H1 (cell line): ENCODE measurements at regions not wholly inside any gene's neighbourhood (a gene's known extent, or its start where the extent isn't known, plus 50 kb on each side); places are given as distances from the start of the nearest gene placed in this dataset.

ENCODE experiments used
- CTCF ChIA-PET: fragments of 300-600 bp; sonication (Branson Sonifier 250); formaldehyde crosslinking; loops from one replicate; lab custom pipeline; 2021; ENCODE audit not compliant: partially characterized antibody; lab: Charles Lee
- POLR2A ChIA-PET: fragments of 300-600 bp; sonication (Branson Sonifier 250); formaldehyde crosslinking; loops from one replicate; lab custom pipeline; 2021; ENCODE audit warnings: inconsistent platforms; ENCODE audit not compliant: partially characterized antibody; lab: Charles Lee
- DNase-seq, 2 experiments: peaks; one replicate each; pipeline versions ENCODE4 v3.0.0 to v3.0.0-alpha.2; 2010 to 2022; ENCODE audit warnings: low spot score in 2 of 2, low read depth in 1 of 2, mixed read lengths in 1 of 2
- FAIRE-seq: peaks from 2 replicates; lab custom pipeline; 2011; peaks lifted over from hg19 to GRCh38; lab: Jason Lieb, UNC
- H2AFZ ChIP-seq: 2 replicates; pipeline ENCODE4 v1.8.1; 2012; ENCODE audit warnings: low read length, inconsistent platforms
- H2AK5ac ChIP-seq: 2 replicates; pipeline ENCODE4 v1.6.1; 2013; ENCODE audit warnings: low read depth, low read length
- H2BK120ac ChIP-seq: replicated peaks from 2 replicates; pipeline ENCODE3; 2013; ENCODE audit warnings: low read depth, low read length, inconsistent platforms
- H2BK12ac ChIP-seq: 2 replicates; pipeline ENCODE4 v1.6.1; 2013; ENCODE audit warnings: low read depth, low read length
- H2BK15ac ChIP-seq: 2 replicates; pipeline ENCODE4 v1.6.1; 2013; ENCODE audit warnings: low read length
- H2BK20ac ChIP-seq: 2 replicates; pipeline ENCODE4 v1.6.1; 2013; ENCODE audit warnings: low read length
- H2BK5ac ChIP-seq: 2 replicates; pipeline ENCODE4 v1.6.1; 2013; ENCODE audit warnings: low read depth, low read length
- H3K14ac ChIP-seq: 2 replicates; pipeline ENCODE4 v1.6.1; 2013; ENCODE audit warnings: inconsistent platforms; ENCODE audit not compliant: insufficient read length
- H3K18ac ChIP-seq: 2 replicates; pipeline ENCODE4 v1.6.1; 2013; ENCODE audit warnings: low read length; ENCODE audit errors: extremely low read depth
- H3K23ac ChIP-seq: 2 replicates; pipeline ENCODE4 v1.6.1; 2013; ENCODE audit warnings: inconsistent platforms; ENCODE audit not compliant: insufficient read length
- H3K23me2 ChIP-seq: 2 replicates; pipeline ENCODE4 v1.6.1; 2013; ENCODE audit warnings: low read depth, low read length
- H3K27ac ChIP-seq: 2 replicates; pipeline ENCODE4 v1.6.1; 2011; ENCODE audit warnings: low read depth, low read length, inconsistent platforms
- H3K27me3 ChIP-seq, 4 experiments: replicated peaks in 1 of 4; 1 replicate in 1 of 4; 2 replicates in 3 of 4; pipeline versions ENCODE4 v1.6.1 to v1.8.1; 2011 to 2013; ENCODE audit warnings: low read length in 3 of 4, mild to moderate bottlenecking in 3 of 4, inconsistent platforms in 2 of 4, mixed read lengths in 2 of 4, moderate library complexity in 1 of 4; ENCODE audit not compliant: control insufficient read depth in 3 of 4, insufficient read depth in 3 of 4; ENCODE audit errors: extremely low read depth in 1 of 4
- H3K36me3 ChIP-seq, 4 experiments: 2 replicates each; pipeline versions ENCODE4 v1.6.1 to v1.8.1; 2011 to 2013; ENCODE audit warnings: mild to moderate bottlenecking in 4 of 4, low read length in 3 of 4, moderate library complexity in 2 of 4, control low read depth in 1 of 4, inconsistent platforms in 1 of 4; ENCODE audit not compliant: insufficient read depth in 4 of 4, control insufficient read depth in 2 of 4
- H3K4ac ChIP-seq: replicated peaks from 2 replicates; pipeline ENCODE3; 2013; ENCODE audit warnings: low read length, low read depth, mixed read lengths, inconsistent platforms; ENCODE audit not compliant: insufficient read length
- H3K4me1 ChIP-seq, 4 experiments: replicated peaks in 1 of 4; 1 replicate in 1 of 4; 2 replicates in 3 of 4; pipeline versions ENCODE4 v1.6.1 to v1.8.1; 2011 to 2013; ENCODE audit warnings: low read length in 3 of 4, inconsistent platforms in 2 of 4, mixed read lengths in 1 of 4; ENCODE audit not compliant: insufficient read depth in 4 of 4, control insufficient read depth in 3 of 4
- H3K4me2 ChIP-seq, 2 experiments: 2 replicates each; pipeline versions ENCODE4 v1.6.1 to v1.8.1; 2011 to 2013; ENCODE audit warnings: low read depth in 2 of 2, low read length in 2 of 2, control low read depth in 1 of 2, inconsistent platforms in 1 of 2, mild to moderate bottlenecking in 1 of 2; ENCODE audit not compliant: insufficient read depth in 1 of 2
- H3K4me3 ChIP-seq, 4 experiments: fragments of 200-600, 300-600 bp in 1 of 4; sonication (generic), shearing (Covaris generic), sonication (Bioruptor Twin) in 1 of 4; 2 replicates each; pipeline versions ENCODE4 v1.5.1 to v1.8.1; 2011 to 2016; ENCODE audit warnings: low read length in 4 of 4, low read depth in 3 of 4, control low read depth in 2 of 4, inconsistent platforms in 2 of 4, mild to moderate bottlenecking in 2 of 4, mixed read lengths in 1 of 4, moderate library complexity in 1 of 4; ENCODE audit not compliant: insufficient read depth in 2 of 4; ENCODE audit errors: extremely low read depth in 1 of 4
- H3K56ac ChIP-seq: replicated peaks from 2 replicates; pipeline ENCODE3; 2013; ENCODE audit warnings: low read depth, mild to moderate bottlenecking, mixed read lengths, low read length, inconsistent platforms; ENCODE audit not compliant: insufficient read length
- H3K79me1 ChIP-seq: 2 replicates; pipeline ENCODE4 v1.6.1; 2013; ENCODE audit warnings: low read depth, low read length, control low read depth
- H3K79me2 ChIP-seq, 2 experiments: 2 replicates each; pipeline versions ENCODE4 v1.6.1 to v1.8.1; 2012 to 2013; ENCODE audit warnings: low read length in 2 of 2, mild to moderate bottlenecking in 2 of 2, inconsistent platforms in 1 of 2; ENCODE audit not compliant: insufficient read depth in 2 of 2, control insufficient read depth in 1 of 2
- H3K9ac ChIP-seq, 4 experiments: replicated peaks in 1 of 4; 1 replicate in 1 of 4; 2 replicates in 3 of 4; pipeline versions ENCODE4 v1.6.1 to v1.8.1; 2011 to 2013; ENCODE audit warnings: low read depth in 3 of 4, low read length in 3 of 4, control low read depth in 2 of 4, mild to moderate bottlenecking in 2 of 4, moderate library complexity in 2 of 4, inconsistent platforms in 1 of 4; ENCODE audit errors: extremely low read depth in 1 of 4
- H3K9me3 ChIP-seq, 2 experiments: 2 replicates each; pipeline versions ENCODE4 v1.6.1 to v1.8.1; 2012 to 2013; ENCODE audit warnings: mild to moderate bottlenecking in 2 of 2, moderate library complexity in 2 of 2, control low read depth in 1 of 2, inconsistent platforms in 1 of 2, low read depth in 1 of 2, low read length in 1 of 2, mixed read lengths in 1 of 2; ENCODE audit not compliant: insufficient read depth in 2 of 2
- H4K20me1 ChIP-seq, 2 experiments: replicated peaks in 1 of 2; 2 replicates each; pipeline versions ENCODE3 to v1.8.1; 2011 to 2013; ENCODE audit warnings: inconsistent platforms in 2 of 2, low read length in 2 of 2, mild to moderate bottlenecking in 1 of 2; ENCODE audit not compliant: insufficient read depth in 2 of 2, control insufficient read depth in 1 of 2
- H4K5ac ChIP-seq: 2 replicates; pipeline ENCODE4 v1.6.1; 2013; ENCODE audit warnings: low read length, low read depth, mixed read lengths, inconsistent platforms; ENCODE audit not compliant: insufficient read length
- H4K8ac ChIP-seq: 2 replicates; pipeline ENCODE4 v1.8.0; 2013; ENCODE audit warnings: mild to moderate bottlenecking, moderate library complexity, low read length, inconsistent platforms; ENCODE audit not compliant: insufficient read depth; ENCODE audit errors: extremely low read depth
- H4K91ac ChIP-seq: replicated peaks from 2 replicates; pipeline ENCODE3; 2013; ENCODE audit warnings: low read length, mixed read lengths, inconsistent platforms; ENCODE audit not compliant: insufficient read length
- ASH2L ChIP-seq: fragments of 200-600, 300-600 bp; sonication (generic); IDR thresholded peaks from one replicate; pipeline ENCODE4 v1.7.1; 2017; ENCODE audit warnings: low read length
- BCL11A ChIP-seq, 2 experiments: IDR thresholded peaks; one replicate each; pipeline ENCODE4 v1.6.1; 2011; ENCODE audit warnings: low read depth in 2 of 2, low read length in 2 of 2, mild to moderate bottlenecking in 2 of 2
- CBX8 ChIP-seq: fragments of 300-800, 300-1000 bp; sonication (generic); IDR thresholded peaks from 2 replicates; pipeline ENCODE4 v1.7.1; 2016; ENCODE audit warnings: low read depth, low read length, borderline replicate concordance
- CHD1 ChIP-seq: IDR thresholded peaks from 2 replicates; pipeline ENCODE4 v1.6.1; 2012; ENCODE audit warnings: low read depth, low read length, improper control_type of control experiment
- HDAC2 ChIP-seq, 2 experiments: fragments of 300-600 bp in 1 of 2; sonication (generic) in 1 of 2; IDR thresholded peaks; 2 replicates each; pipeline ENCODE4 v1.6.1; 2011 to 2012; ENCODE audit warnings: low read depth in 2 of 2, low read length in 2 of 2, mild to moderate bottlenecking in 2 of 2, moderate library complexity in 2 of 2, borderline replicate concordance in 1 of 2, inconsistent platforms in 1 of 2
- JUND ChIP-seq: IDR thresholded peaks from 2 replicates; pipeline ENCODE4 v1.6.1; 2011; ENCODE audit warnings: mild to moderate bottlenecking, improper control_type of control experiment, low read length
- NRF1 ChIP-seq: IDR thresholded peaks from 2 replicates; pipeline ENCODE4 v1.6.1; 2011; ENCODE audit warnings: mild to moderate bottlenecking, low read depth, low read length, improper control_type of control experiment
- POLR2A ChIP-seq, 2 experiments: IDR thresholded peaks; 1 replicate in 1 of 2; 2 replicates in 1 of 2; pipeline ENCODE4 v1.6.1; 2011; ENCODE audit warnings: low read depth in 2 of 2, low read length in 2 of 2, mild to moderate bottlenecking in 2 of 2; ENCODE audit errors: control extremely low read depth in 1 of 2
- RNF2 ChIP-seq: fragments of 200-900, 300-1000 bp; sonication (generic); IDR thresholded peaks from 2 replicates; pipeline ENCODE4 v1.7.1; 2016; ENCODE audit warnings: borderline replicate concordance, low read depth, mild to moderate bottlenecking, antibody characterized with exemption, low read length; ENCODE audit not compliant: poor library complexity, severe bottlenecking; ENCODE audit errors: missing control alignments
- RXRA ChIP-seq: IDR thresholded peaks from 2 replicates; pipeline ENCODE4 v1.6.1; 2011; ENCODE audit warnings: low read depth, mild to moderate bottlenecking, low read length, moderate library complexity; ENCODE audit not compliant: insufficient read depth
- TAF1 ChIP-seq: IDR thresholded peaks from 2 replicates; pipeline ENCODE4 v1.6.1; 2011; ENCODE audit warnings: mild to moderate bottlenecking, low read depth, low read length
- TCF12 ChIP-seq: IDR thresholded peaks from 2 replicates; pipeline ENCODE4 v1.6.1; 2011; ENCODE audit warnings: low read depth, mild to moderate bottlenecking, low read length
- USF2 ChIP-seq: IDR thresholded peaks from 2 replicates; pipeline ENCODE4 v1.6.1; 2011; ENCODE audit warnings: low read length, improper control_type of control experiment
- WGBS, 2 experiments: shearing (Covaris generic) in 1 of 2; methylation state at CpG; one replicate each; pipeline versions ENCODE4 v1.1.6 to v1.1.7; 2013 to 2015; ENCODE audit warnings: low lambda C conversion rate in 2 of 2, mixed read lengths in 2 of 2, inconsistent platforms in 1 of 2, low coverage in 1 of 2, missing lambda C conversion rate in 1 of 2; ENCODE audit not compliant: insufficient replicate concordance in 2 of 2, insufficient coverage in 1 of 2, insufficient read length in 1 of 2; ENCODE audit errors: extremely low coverage in 1 of 2, missing lambda C conversion rate in 1 of 2; 5-methylcytosine and 5-hydroxymethylcytosine counted together

- no peak overlapping the region for H3K18ac ChIP-seq
- no peak overlapping the region for H2BK12ac ChIP-seq
- no peak for DNase-seq
- no peak overlapping the region for H3K4me2 ChIP-seq
- no peak overlapping the region for H3K14ac ChIP-seq
- H3K56ac ChIP-seq: no peak overlapping the region
- H3K4me1 ChIP-seq: no peaks in the 10 kb centered on the region; a peak in 1 of 7 replicates
- no peak overlapping the region for H3K9ac ChIP-seq
- no peaks in the 10 kb centered on the region for H3K79me1 ChIP-seq
- no peak overlapping the region for H4K5ac ChIP-seq
- H3K36me3 ChIP-seq: no peaks in the 10 kb centered on the region
- no peak for FAIRE-seq
- no peak overlapping the region for H2BK5ac ChIP-seq
- H3K4me3 ChIP-seq: no peak overlapping the region
- H3K9me3 ChIP-seq: no peaks in the 10 kb centered on the region
- H3K79me2 ChIP-seq: no peaks in the 10 kb centered on the region
- WGBS, 2 experiments: 93% methylated on average over 4 of the region's 4 CpGs; no CpG with 5 or more reads in 1 of the 2 experiments
- no peak overlapping the region for H3K27ac ChIP-seq
- H2AFZ ChIP-seq: no peak overlapping the region
- H3K27me3 ChIP-seq: no peaks in the 10 kb centered on the region
- no peak overlapping the region for H4K91ac ChIP-seq
- H3K23ac ChIP-seq: no peak overlapping the region
- H2BK20ac ChIP-seq: no peak overlapping the region
- no peak overlapping the region for H2AK5ac ChIP-seq
- no peak overlapping the region for H2BK15ac ChIP-seq
- H3K23me2 ChIP-seq: no peaks in the 10 kb centered on the region
- no peak overlapping the region for H3K4ac ChIP-seq
- H2BK120ac ChIP-seq: no peak overlapping the region
- H4K8ac ChIP-seq: no peak overlapping the region
- POLR2A ChIA-PET: no interaction called here
- CTCF ChIA-PET: no interaction called here
- no peaks in the 10 kb centered on the region for H4K20me1 ChIP-seq
- TF ChIP-seq HDAC2 (IDR thresholded peaks at IDR 0.05; ENCODE audit: borderline replicate concordance in 1 of 2, low read depth in 2 of 2, low read length in 2 of 2) (no peak), TCF12 (no peak), CHD1 (no peak), TAF1 (no peak), POLR2A (IDR thresholded peaks at IDR 0.05; ENCODE audit: control extremely low read depth in 1 of 2, low read depth in 2 of 2, low read length in 2 of 2) (no peak), CBX8 (no peak), ASH2L (no peak), BCL11A (IDR thresholded peaks at IDR 0.05; ENCODE audit: low read depth in 2 of 2, low read length in 2 of 2) (no peak), NRF1 (no peak), RXRA (no peak), RNF2 (no peak), JUND (no peak), USF2 (no peak)
These were observed 1492.4 kb upstream of the FLRT2 start for GRCh38 chr14:84037593-84037992.
